Endodermal cell (in vitro differentiated cells): ENCODE measurements at regions not wholly inside any gene's neighbourhood (a gene's known extent, or its start where the extent isn't known, plus 50 kb on each side); places are given as distances from the start of the nearest gene placed in this dataset.

Experiments used
- DNase-seq: peaks from one replicate; pipeline ENCODE4 v3.0.0-alpha.2; 2017
- H3K27ac ChIP-seq: 2 replicates; pipeline ENCODE4 v1.5.1; 2013; ENCODE audit warnings: mild to moderate bottlenecking, low read depth, low read length, moderate library complexity
- H3K27me3 ChIP-seq: 2 replicates; pipeline ENCODE4 v1.6.1; 2013; ENCODE audit warnings: mild to moderate bottlenecking, low read length, moderate library complexity; ENCODE audit not compliant: insufficient read depth, control insufficient read depth, poor library complexity, severe bottlenecking
- H3K36me3 ChIP-seq: 2 replicates; pipeline ENCODE4 v1.7.0; 2013; ENCODE audit warnings: mild to moderate bottlenecking, low read length, moderate library complexity; ENCODE audit not compliant: control insufficient read depth, insufficient read depth
- H3K4me1 ChIP-seq: one replicate; pipeline ENCODE4 v1.7.0; 2013; ENCODE audit warnings: low read length; ENCODE audit not compliant: control insufficient read depth, insufficient read depth
- H3K4me3 ChIP-seq: 2 replicates; pipeline ENCODE4 v1.5.1; 2013; ENCODE audit warnings: mild to moderate bottlenecking, low read length, moderate library complexity
- H3K9ac ChIP-seq: 2 replicates; pipeline ENCODE4 v1.6.1; 2013; ENCODE audit warnings: mild to moderate bottlenecking, low read length, moderate library complexity; ENCODE audit not compliant: poor library complexity, severe bottlenecking; ENCODE audit errors: extremely low read depth
- H3K9me3 ChIP-seq: 2 replicates; pipeline ENCODE4 v1.6.1; 2013; ENCODE audit warnings: mild to moderate bottlenecking, low read length, moderate library complexity; ENCODE audit not compliant: control insufficient read depth
- H3K27ac Mint-ChIP-seq: 2 replicates; pipeline ENCODE4 v1.8.0; 2020; ENCODE audit warnings: mixed read lengths
- H3K27me3 Mint-ChIP-seq: 2 replicates; pipeline ENCODE4 v1.8.0; 2021; ENCODE audit warnings: mild to moderate bottlenecking, mixed read lengths; ENCODE audit not compliant: insufficient read depth
- H3K36me3 Mint-ChIP-seq: 2 replicates; pipeline ENCODE4 v1.8.0; 2020; ENCODE audit warnings: low read depth, mixed read lengths
- H3K4me1 Mint-ChIP-seq: 2 replicates; pipeline ENCODE4 v1.8.0; 2020; ENCODE audit warnings: mixed read lengths
- H3K4me3 Mint-ChIP-seq: 2 replicates; pipeline ENCODE4 v1.8.0; 2020; ENCODE audit warnings: mild to moderate bottlenecking, moderate library complexity, mixed read lengths
- H3K9me3 Mint-ChIP-seq: 2 replicates; pipeline ENCODE4 v1.8.0; 2020; ENCODE audit warnings: mild to moderate bottlenecking, mixed read lengths
- CTCF ChIP-seq: fragments of 200-600 bp; sonication (generic); conservative IDR thresholded peaks from 2 replicates; pipeline ENCODE4 v1.5.0; 2021; ENCODE audit warnings: antibody characterized with exemption, mild to moderate bottlenecking
- WGBS, 2 experiments: methylation state at CpG; one replicate each; pipeline versions ENCODE4 v1.1.5 to v1.1.7; 2013; ENCODE audit warnings: missing lambda C conversion rate in 2 of 2, mixed read lengths in 1 of 2; ENCODE audit not compliant: insufficient coverage in 1 of 2, insufficient read length in 1 of 2; 5-methylcytosine and 5-hydroxymethylcytosine counted together

- WGBS, 2 experiments, result 88 to 90% methylated on average over 1 of the region's 1 CpG
- TF ChIP-seq CTCF, result no peak
Observed at GRCh38 chr2:207465894-207466293, 63.9 kb upstream of the CREB1 start.

GRCh38 chr2:207467716-207468347, 61.9 kb upstream of the CREB1 start:
- Mint-ChIP-seq H3K4me1 (peaks cover 44% of the 10 kb centered on the region), H3K27me3 (no peaks in the 10 kb centered on the region), H3K36me3 (no peaks in the 10 kb centered on the region), H3K27ac (no peak overlapping the region), H3K4me3 (no peak overlapping the region), H3K9me3 (no peaks in the 10 kb centered on the region)
- no peak for TF ChIP-seq CTCF
- no peaks in the 10 kb centered on the region for H3K27me3 ChIP-seq
- H3K36me3 ChIP-seq, result no peaks in the 10 kb centered on the region
- DNase-seq, result no peak
- peaks cover 7% of the 10 kb centered on the region for H3K4me1 ChIP-seq
- no peak overlapping the region for H3K9ac ChIP-seq
- no peaks in the 10 kb centered on the region for H3K9me3 ChIP-seq
- no peak overlapping the region for H3K27ac ChIP-seq
- WGBS, 2 experiments, result 93 to 97% methylated on average over 3 to 6 of the region's 6 CpGs
- H3K4me3 ChIP-seq, result no peak overlapping the region

More at GRCh38 chr2:207465894-207466293, 63.9 kb upstream of the CREB1 start:
- no peaks in the 10 kb centered on the region for H3K27me3 Mint-ChIP-seq
- DNase-seq, result no peak
- no peak overlapping the region for H3K27ac Mint-ChIP-seq
- H3K4me1 Mint-ChIP-seq, result peaks cover 29% of the 10 kb centered on the region
- Histone ChIP-seq H3K4me1 (peaks cover 2% of the 10 kb centered on the region), H3K27me3 (no peaks in the 10 kb centered on the region), H3K4me3 (no peak overlapping the region), H3K9ac (no peak overlapping the region), H3K27ac (no peak overlapping the region), H3K9me3 (no peaks in the 10 kb centered on the region), H3K36me3 (no peaks in the 10 kb centered on the region)
- H3K36me3 Mint-ChIP-seq, result no peaks in the 10 kb centered on the region
- H3K9me3 Mint-ChIP-seq, result no peaks in the 10 kb centered on the region
- no peak overlapping the region for H3K4me3 Mint-ChIP-seq

- no peak overlapping the region for H3K4me3 ChIP-seq
- TF ChIP-seq CTCF, result no peak
- Mint-ChIP-seq H3K9me3 (no peaks in the 10 kb centered on the region), H3K27me3 (no peaks in the 10 kb centered on the region), H3K27ac (no peak overlapping the region), H3K36me3 (no peaks in the 10 kb centered on the region), H3K4me3 (no peak overlapping the region), H3K4me1 (peaks cover 49% of the 10 kb centered on the region)
- no peak overlapping the region for H3K27ac ChIP-seq
- H3K36me3 ChIP-seq, result no peaks in the 10 kb centered on the region
- H3K4me1 ChIP-seq, result peaks cover 9% of the 10 kb centered on the region
- no peak overlapping the region for H3K9ac ChIP-seq
- H3K27me3 ChIP-seq, result no peaks in the 10 kb centered on the region
- WGBS, 2 experiments, result 88 to 95% methylated on average over 2 to 4 of the region's 4 CpGs
- H3K9me3 ChIP-seq, result no peaks in the 10 kb centered on the region
- DNase-seq, result no peak
Observed at GRCh38 chr2:207468488-207468887, 61.3 kb upstream of the CREB1 start.
